ENCODE measurements at regions not wholly inside any gene's neighbourhood (a gene's known extent, or its start where the extent isn't known, plus 50 kb on each side); places are given as distances from the start of the nearest gene placed in this dataset.

GRCh38 chr2:111666160-111666559 lies 217.8 kb downstream of the ANAPC1 start:
- Histone ChIP-seq H3K14ac (ENCODE audit: low read length in 2 of 2) (no peak overlapping the region), H3K4me2 (ENCODE audit: low read length, poor library complexity, severe bottlenecking) (no peak overlapping the region), H3K36me3 (ENCODE audit: control insufficient read depth in 1 of 2, insufficient read depth in 2 of 2, low read depth in 1 of 2, low read length in 2 of 2) (no peaks in the 10 kb centered on the region), H2BK5ac (ENCODE audit: low read depth, low read length, poor library complexity, severe bottlenecking) (no peak overlapping the region), H3K4me3 (ENCODE audit: insufficient read depth in 1 of 2, low read depth in 1 of 2, low read length in 2 of 2) (no peak overlapping the region), H3K23ac (ENCODE audit: low read length in 2 of 2) (no peak overlapping the region), H2BK15ac (ENCODE audit: low read depth, poor library complexity, severe bottlenecking) (no peak overlapping the region), H3K27ac (ENCODE audit: low read length, poor library complexity, severe bottlenecking) (no peak overlapping the region), H2BK12ac (ENCODE audit: low read length in 2 of 2) (no peak overlapping the region), H4K8ac (ENCODE audit: low read length) (no peak overlapping the region), H3K18ac (ENCODE audit: low read depth in 1 of 2, low read length in 2 of 2) (no peak overlapping the region), H2AFZ (ENCODE audit: low read depth, low read length) (no peak overlapping the region), H3K79me1 (replicated peaks; ENCODE audit: low read length, poor library complexity, severe bottlenecking) (no peaks in the 10 kb centered on the region), H3K4me1 (ENCODE audit: control insufficient read depth, insufficient read depth, low read depth, low read length) (peaks cover 13% of the 10 kb centered on the region), H4K91ac (ENCODE audit: low read length) (no peak overlapping the region), H3K9ac (ENCODE audit: low read length) (no peak overlapping the region), H2AK5ac (ENCODE audit: low read length, severe bottlenecking) (no peak overlapping the region), H2BK120ac (ENCODE audit: low read depth, low read length) (no peak overlapping the region), H3K4ac (ENCODE audit: low read depth in 1 of 2, low read length in 2 of 2) (no peak overlapping the region), H3K9me3 (ENCODE audit: control insufficient read depth, low read length) (no peaks in the 10 kb centered on the region), H3K27me3 (ENCODE audit: control insufficient read depth in 1 of 2, insufficient read depth in 1 of 2, low read length in 2 of 2) (no peaks in the 10 kb centered on the region)
- 100% methylated on average over 2 of the region's 2 CpGs for WGBS
- DNase-seq = no peak

GRCh38 chr2:111667001-111667400 lies 217.0 kb downstream of the ANAPC1 start:
- Histone ChIP-seq H2BK12ac (ENCODE audit: low read length in 2 of 2) (peak overlapping the region in 1 of 2 experiments; percentile 40), H2BK120ac (ENCODE audit: low read depth, low read length) (no peak overlapping the region), H3K27ac (ENCODE audit: low read length, poor library complexity, severe bottlenecking) (no peak overlapping the region), H3K4me1 (ENCODE audit: control insufficient read depth, insufficient read depth, low read depth, low read length) (peaks cover 13% of the 10 kb centered on the region), H3K9me3 (ENCODE audit: control insufficient read depth, low read length) (no peaks in the 10 kb centered on the region), H3K79me1 (replicated peaks; ENCODE audit: low read length, poor library complexity, severe bottlenecking) (no peaks in the 10 kb centered on the region), H2AFZ (ENCODE audit: low read depth, low read length) (no peak overlapping the region), H3K4ac (ENCODE audit: low read depth in 1 of 2, low read length in 2 of 2) (no peak overlapping the region), H3K23ac (ENCODE audit: low read length in 2 of 2) (no peak overlapping the region), H2BK5ac (ENCODE audit: low read depth, low read length, poor library complexity, severe bottlenecking) (no peak overlapping the region), H2BK15ac (ENCODE audit: low read depth, poor library complexity, severe bottlenecking) (peak overlapping the region; percentile 12), H3K27me3 (ENCODE audit: control insufficient read depth in 1 of 2, insufficient read depth in 1 of 2, low read length in 2 of 2) (no peaks in the 10 kb centered on the region), H3K14ac (ENCODE audit: low read length in 2 of 2) (no peak overlapping the region), H4K8ac (ENCODE audit: low read length) (no peak overlapping the region), H4K91ac (ENCODE audit: low read length) (no peak overlapping the region), H3K9ac (ENCODE audit: low read length) (peak overlapping the region; percentile 42), H3K4me3 (ENCODE audit: insufficient read depth in 1 of 2, low read depth in 1 of 2, low read length in 2 of 2) (no peak overlapping the region), H2AK5ac (ENCODE audit: low read length, severe bottlenecking) (no peak overlapping the region), H3K4me2 (ENCODE audit: low read length, poor library complexity, severe bottlenecking) (no peak overlapping the region), H3K18ac (ENCODE audit: low read depth in 1 of 2, low read length in 2 of 2) (no peak overlapping the region), H3K36me3 (ENCODE audit: control insufficient read depth in 1 of 2, insufficient read depth in 2 of 2, low read depth in 1 of 2, low read length in 2 of 2) (no peaks in the 10 kb centered on the region)
- DNase-seq = no peak
- 92% methylated on average over 6 of the region's 8 CpGs for WGBS

- no peaks in the 10 kb centered on the region for H3K36me3 ChIP-seq (ENCODE audit: control insufficient read depth in 1 of 2, insufficient read depth in 2 of 2, low read depth in 1 of 2, low read length in 2 of 2)
- H2AFZ ChIP-seq (ENCODE audit: low read depth, low read length) = no peak overlapping the region
- peak overlapping the region; percentile 5 for H4K8ac ChIP-seq (ENCODE audit: low read length)
- peak overlapping the region; percentile 80 for H2AK5ac ChIP-seq (ENCODE audit: low read length, severe bottlenecking)
- WGBS = 83% methylated on average over 3 of the region's 3 CpGs
- no peak overlapping the region for H3K27ac ChIP-seq (ENCODE audit: low read length, poor library complexity, severe bottlenecking)
- no peak overlapping the region for H2BK15ac ChIP-seq (ENCODE audit: low read depth, poor library complexity, severe bottlenecking)
- no peak overlapping the region for H4K91ac ChIP-seq (ENCODE audit: low read length)
- H3K79me1 ChIP-seq (replicated peaks; ENCODE audit: low read length, poor library complexity, severe bottlenecking) = no peaks in the 10 kb centered on the region
- peak overlapping the region; percentile 42 for H3K9ac ChIP-seq (ENCODE audit: low read length)
- peaks cover 10% of the 10 kb centered on the region for H3K4me1 ChIP-seq (ENCODE audit: control insufficient read depth, insufficient read depth, low read depth, low read length)
- peak overlapping the region in 1 of 2 experiments; percentile 18 for H3K14ac ChIP-seq (ENCODE audit: low read length in 2 of 2)
- H3K9me3 ChIP-seq (ENCODE audit: control insufficient read depth, low read length) = no peaks in the 10 kb centered on the region
- no peak overlapping the region for H2BK120ac ChIP-seq (ENCODE audit: low read depth, low read length)
- H3K4ac ChIP-seq (ENCODE audit: low read depth in 1 of 2, low read length in 2 of 2) = peak overlapping the region in 1 of 2 experiments; percentile 60
- H3K4me2 ChIP-seq (ENCODE audit: low read length, poor library complexity, severe bottlenecking) = no peak overlapping the region
- DNase-seq = peak; percentile 79
- H2BK12ac ChIP-seq (ENCODE audit: low read length in 2 of 2) = peak overlapping the region in 1 of 2 experiments; percentile 56
- no peak overlapping the region for H3K23ac ChIP-seq (ENCODE audit: low read length in 2 of 2)
- no peak overlapping the region for H2BK5ac ChIP-seq (ENCODE audit: low read depth, low read length, poor library complexity, severe bottlenecking)
- no peak overlapping the region for H3K4me3 ChIP-seq (ENCODE audit: insufficient read depth in 1 of 2, low read depth in 1 of 2, low read length in 2 of 2)
- H3K27me3 ChIP-seq (ENCODE audit: control insufficient read depth in 1 of 2, insufficient read depth in 1 of 2, low read length in 2 of 2) = no peaks in the 10 kb centered on the region
- H3K18ac ChIP-seq (ENCODE audit: low read depth in 1 of 2, low read length in 2 of 2) = no peak overlapping the region
Observed at GRCh38 chr2:111667542-111668273, 216.3 kb downstream of the ANAPC1 start.

- H4K8ac ChIP-seq (ENCODE audit: low read length) = no peak overlapping the region
- no peak overlapping the region for H2BK5ac ChIP-seq (ENCODE audit: low read depth, low read length, poor library complexity, severe bottlenecking)
- H3K36me3 ChIP-seq (ENCODE audit: control insufficient read depth in 1 of 2, insufficient read depth in 2 of 2, low read depth in 1 of 2, low read length in 2 of 2) = no peaks in the 10 kb centered on the region
- H3K14ac ChIP-seq (ENCODE audit: low read length in 2 of 2) = no peak overlapping the region
- peak overlapping the region; percentile 53 for H2AK5ac ChIP-seq (ENCODE audit: low read length, severe bottlenecking)
- no peak overlapping the region for H3K23ac ChIP-seq (ENCODE audit: low read length in 2 of 2)
- no peak overlapping the region for H3K4me2 ChIP-seq (ENCODE audit: low read length, poor library complexity, severe bottlenecking)
- peaks cover 5% of the 10 kb centered on the region for H3K4me1 ChIP-seq (ENCODE audit: control insufficient read depth, insufficient read depth, low read depth, low read length)
- 96% methylated on average over 4 of the region's 4 CpGs for WGBS
- no peak overlapping the region for H3K9ac ChIP-seq (ENCODE audit: low read length)
- DNase-seq = no peak
- no peak overlapping the region for H2BK15ac ChIP-seq (ENCODE audit: low read depth, poor library complexity, severe bottlenecking)
- H3K79me1 ChIP-seq (replicated peaks; ENCODE audit: low read length, poor library complexity, severe bottlenecking) = no peaks in the 10 kb centered on the region
- no peak overlapping the region for H3K27ac ChIP-seq (ENCODE audit: low read length, poor library complexity, severe bottlenecking)
- no peak overlapping the region for H3K4ac ChIP-seq (ENCODE audit: low read depth in 1 of 2, low read length in 2 of 2)
- H4K91ac ChIP-seq (ENCODE audit: low read length) = no peak overlapping the region
- no peak overlapping the region for H2AFZ ChIP-seq (ENCODE audit: low read depth, low read length)
- no peak overlapping the region for H3K18ac ChIP-seq (ENCODE audit: low read depth in 1 of 2, low read length in 2 of 2)
- H3K4me3 ChIP-seq (ENCODE audit: insufficient read depth in 1 of 2, low read depth in 1 of 2, low read length in 2 of 2) = no peak overlapping the region
- no peak overlapping the region for H2BK120ac ChIP-seq (ENCODE audit: low read depth, low read length)
- H3K9me3 ChIP-seq (ENCODE audit: control insufficient read depth, low read length) = no peaks in the 10 kb centered on the region
- no peaks in the 10 kb centered on the region for H3K27me3 ChIP-seq (ENCODE audit: control insufficient read depth in 1 of 2, insufficient read depth in 1 of 2, low read length in 2 of 2)
- peak overlapping the region in 1 of 2 experiments; percentile 21 for H2BK12ac ChIP-seq (ENCODE audit: low read length in 2 of 2)
Observed at GRCh38 chr2:111668274-111668616, 215.7 kb downstream of the ANAPC1 start.

Measured in mesenchymal stem cell (in vitro differentiated cells and primary cell).